ENCODE measurements at regions not wholly inside any gene's neighbourhood (a gene's known extent, or its start where the extent isn't known, plus 50 kb on each side); places are given as distances from the start of the nearest gene placed in this dataset.

DNA sequence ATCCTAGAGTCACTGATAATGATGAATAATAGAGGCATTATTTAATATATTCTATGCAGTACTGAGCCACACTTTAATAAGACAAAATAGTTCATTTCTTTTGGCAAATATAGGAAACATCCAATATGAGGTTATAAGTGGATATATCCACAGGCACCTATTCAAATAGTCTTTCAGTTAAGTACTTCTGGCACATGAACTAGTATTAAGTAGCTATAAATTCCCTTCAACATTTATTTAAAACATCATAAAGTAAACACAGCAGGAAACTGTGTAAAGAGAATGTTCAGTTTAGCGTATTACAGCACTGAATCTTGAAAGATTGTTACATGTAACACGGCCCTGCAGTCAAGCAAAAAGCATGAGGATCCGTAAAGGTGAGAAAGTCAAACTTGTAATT is 463.3 kb upstream of the KLF12 start:
- no peaks in the 10 kb centered on the region for H4K20me1 ChIP-seq (replicated peaks; ENCODE audit: insufficient read depth)
- no peaks in the 10 kb centered on the region for H3K9me2 ChIP-seq (ENCODE audit: insufficient read depth)
- H3K27me3 ChIP-seq (ENCODE audit: insufficient read depth), result no peaks in the 10 kb centered on the region
- H3K27ac ChIP-seq (ENCODE audit: low read depth), result no peak overlapping the region
- H3K4me3 ChIP-seq, result no peak overlapping the region
- Mint-ChIP-seq H3K27ac (no peak overlapping the region), H3K4me1 (peaks cover 11% of the 10 kb centered on the region), H3K4me3 (no peak overlapping the region), H3K36me3 (ENCODE audit: low read depth) (no peaks in the 10 kb centered on the region), H3K27me3 (ENCODE audit: insufficient read depth, low read depth, poor library complexity) (peaks cover 2% of the 10 kb centered on the region), H3K9me3 (no peaks in the 10 kb centered on the region; the same call in 2 of the 3 replicates)
- no peaks in the 10 kb centered on the region for H3K36me3 ChIP-seq (ENCODE audit: insufficient read depth)
- TF ChIP-seq EZH2 (IDR thresholded peaks at IDR 0.05; ENCODE audit: low read depth, unreplicated experiment), result no peak
- TF ChIP-seq ZNF331 (CRISPR knock-in tag; IDR thresholded peaks at IDR 0.05; ENCODE audit: low read depth), result no peak
- TF ChIP-seq, protein P1, sequence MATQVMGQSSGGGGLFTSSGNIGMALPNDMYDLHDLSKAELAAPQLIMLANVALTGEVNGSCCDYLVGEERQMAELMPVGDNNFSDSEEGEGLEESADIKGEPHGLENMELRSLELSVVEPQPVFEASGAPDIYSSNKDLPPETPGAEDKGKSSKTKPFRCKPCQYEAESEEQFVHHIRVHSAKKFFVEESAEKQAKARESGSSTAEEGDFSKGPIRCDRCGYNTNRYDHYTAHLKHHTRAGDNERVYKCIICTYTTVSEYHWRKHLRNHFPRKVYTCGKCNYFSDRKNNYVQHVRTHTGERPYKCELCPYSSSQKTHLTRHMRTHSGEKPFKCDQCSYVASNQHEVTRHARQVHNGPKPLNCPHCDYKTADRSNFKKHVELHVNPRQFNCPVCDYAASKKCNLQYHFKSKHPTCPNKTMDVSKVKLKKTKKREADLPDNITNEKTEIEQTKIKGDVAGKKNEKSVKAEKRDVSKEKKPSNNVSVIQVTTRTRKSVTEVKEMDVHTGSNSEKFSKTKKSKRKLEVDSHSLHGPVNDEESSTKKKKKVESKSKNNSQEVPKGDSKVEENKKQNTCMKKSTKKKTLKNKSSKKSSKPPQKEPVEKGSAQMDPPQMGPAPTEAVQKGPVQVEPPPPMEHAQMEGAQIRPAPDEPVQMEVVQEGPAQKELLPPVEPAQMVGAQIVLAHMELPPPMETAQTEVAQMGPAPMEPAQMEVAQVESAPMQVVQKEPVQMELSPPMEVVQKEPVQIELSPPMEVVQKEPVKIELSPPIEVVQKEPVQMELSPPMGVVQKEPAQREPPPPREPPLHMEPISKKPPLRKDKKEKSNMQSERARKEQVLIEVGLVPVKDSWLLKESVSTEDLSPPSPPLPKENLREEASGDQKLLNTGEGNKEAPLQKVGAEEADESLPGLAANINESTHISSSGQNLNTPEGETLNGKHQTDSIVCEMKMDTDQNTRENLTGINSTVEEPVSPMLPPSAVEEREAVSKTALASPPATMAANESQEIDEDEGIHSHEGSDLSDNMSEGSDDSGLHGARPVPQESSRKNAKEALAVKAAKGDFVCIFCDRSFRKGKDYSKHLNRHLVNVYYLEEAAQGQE (IDR thresholded peaks at IDR 0.05; ENCODE audit: unreplicated experiment), result no peak
- TF ChIP-seq JUNB (IDR thresholded peaks at IDR 0.05; ENCODE audit: unreplicated experiment), result no peak
- no peak for TF ChIP-seq STAT1 (IDR thresholded peaks at IDR 0.05; ENCODE audit: unreplicated experiment)
- no peak for TF ChIP-seq CREB1 (CRISPR knock-in tag; IDR thresholded peaks at IDR 0.05; ENCODE audit: low read depth)
- no peak for TF ChIP-seq ZNF114 (CRISPR knock-in tag; IDR thresholded peaks at IDR 0.05)
- no peak for TF ChIP-seq POLR2AphosphoS5 (IDR thresholded peaks at IDR 0.05; ENCODE audit: low read depth)
- TF ChIP-seq, protein P2, sequence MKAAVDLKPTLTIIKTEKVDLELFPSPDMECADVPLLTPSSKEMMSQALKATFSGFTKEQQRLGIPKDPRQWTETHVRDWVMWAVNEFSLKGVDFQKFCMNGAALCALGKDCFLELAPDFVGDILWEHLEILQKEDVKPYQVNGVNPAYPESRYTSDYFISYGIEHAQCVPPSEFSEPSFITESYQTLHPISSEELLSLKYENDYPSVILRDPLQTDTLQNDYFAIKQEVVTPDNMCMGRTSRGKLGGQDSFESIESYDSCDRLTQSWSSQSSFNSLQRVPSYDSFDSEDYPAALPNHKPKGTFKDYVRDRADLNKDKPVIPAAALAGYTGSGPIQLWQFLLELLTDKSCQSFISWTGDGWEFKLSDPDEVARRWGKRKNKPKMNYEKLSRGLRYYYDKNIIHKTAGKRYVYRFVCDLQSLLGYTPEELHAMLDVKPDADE (IDR thresholded peaks at IDR 0.05), result no peak
- no peak for TF ChIP-seq NANOG (IDR thresholded peaks at IDR 0.05; ENCODE audit: borderline replicate concordance)
- DNase-seq (ENCODE audit: low spot score) (no peak), ATAC-seq (no peak)
- no peaks in the 10 kb centered on the region for H3F3A ChIP-seq (replicated peaks; ENCODE audit: low read depth)
- no peak overlapping the region for H3K4me2 ChIP-seq
- no peak overlapping the region for H2AFZ ChIP-seq
- no peaks in the 10 kb centered on the region for H3K79me2 ChIP-seq (replicated peaks; ENCODE audit: insufficient read depth)
- H3K4me1 ChIP-seq (ENCODE audit: insufficient read depth), result peaks cover 13% of the 10 kb centered on the region; the same call in 1 of the 2 replicates

DNA sequence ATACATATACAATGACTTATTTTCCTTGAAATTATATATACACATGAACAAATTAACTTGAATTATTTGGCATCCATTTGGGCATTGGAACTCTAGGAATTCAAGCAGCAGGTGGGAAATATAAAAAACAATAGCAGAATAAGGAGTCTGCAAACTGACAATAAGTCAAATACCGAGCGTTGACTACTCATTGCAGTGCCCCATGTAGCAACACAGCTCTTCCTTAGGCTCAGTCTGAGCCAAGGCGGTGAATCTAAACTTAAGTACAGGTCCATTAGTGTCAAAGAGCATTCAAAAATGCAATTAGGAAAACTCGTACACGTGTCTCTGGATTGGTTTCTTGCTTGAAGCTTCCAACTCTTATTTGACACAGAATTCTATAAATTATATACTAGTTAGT is 462.5 kb upstream of the KLF12 start:
- Histone ChIP-seq H3K9me2 (ENCODE audit: insufficient read depth) (no peaks in the 10 kb centered on the region), H3K36me3 (ENCODE audit: insufficient read depth) (no peaks in the 10 kb centered on the region), H3K4me2 (0 out of 2 replicates have a peak overlapping the region, but pooled peaks have one; percentile 13), H2AFZ (0 out of 2 replicates have a peak overlapping the region, but pooled peaks have one; percentile 8), H4K20me1 (replicated peaks; ENCODE audit: insufficient read depth) (no peaks in the 10 kb centered on the region), H3K27ac (ENCODE audit: low read depth) (no peak overlapping the region; the same call in 1 of the 2 replicates), H3K79me2 (replicated peaks; ENCODE audit: insufficient read depth) (no peaks in the 10 kb centered on the region), H3F3A (replicated peaks; ENCODE audit: low read depth) (no peaks in the 10 kb centered on the region), H3K4me1 (ENCODE audit: insufficient read depth) (peaks cover 13% of the 10 kb centered on the region; the same call in 1 of the 2 replicates), H3K27me3 (ENCODE audit: insufficient read depth) (no peaks in the 10 kb centered on the region), H3K4me3 (no peak overlapping the region)
- DNase-seq (ENCODE audit: low spot score) (peak; percentile 9), ATAC-seq (peak; percentile 59)
- Mint-ChIP-seq H3K27ac (no peak overlapping the region; the same call in 1 of the 2 replicates), H3K4me3 (no peak overlapping the region), H3K36me3 (ENCODE audit: low read depth) (no peaks in the 10 kb centered on the region), H3K9me3 (no peaks in the 10 kb centered on the region; the same call in 2 of the 3 replicates), H3K27me3 (ENCODE audit: insufficient read depth, low read depth, poor library complexity) (peaks cover 2% of the 10 kb centered on the region), H3K4me1 (peaks cover 11% of the 10 kb centered on the region)
- TF ChIP-seq, protein P3, sequence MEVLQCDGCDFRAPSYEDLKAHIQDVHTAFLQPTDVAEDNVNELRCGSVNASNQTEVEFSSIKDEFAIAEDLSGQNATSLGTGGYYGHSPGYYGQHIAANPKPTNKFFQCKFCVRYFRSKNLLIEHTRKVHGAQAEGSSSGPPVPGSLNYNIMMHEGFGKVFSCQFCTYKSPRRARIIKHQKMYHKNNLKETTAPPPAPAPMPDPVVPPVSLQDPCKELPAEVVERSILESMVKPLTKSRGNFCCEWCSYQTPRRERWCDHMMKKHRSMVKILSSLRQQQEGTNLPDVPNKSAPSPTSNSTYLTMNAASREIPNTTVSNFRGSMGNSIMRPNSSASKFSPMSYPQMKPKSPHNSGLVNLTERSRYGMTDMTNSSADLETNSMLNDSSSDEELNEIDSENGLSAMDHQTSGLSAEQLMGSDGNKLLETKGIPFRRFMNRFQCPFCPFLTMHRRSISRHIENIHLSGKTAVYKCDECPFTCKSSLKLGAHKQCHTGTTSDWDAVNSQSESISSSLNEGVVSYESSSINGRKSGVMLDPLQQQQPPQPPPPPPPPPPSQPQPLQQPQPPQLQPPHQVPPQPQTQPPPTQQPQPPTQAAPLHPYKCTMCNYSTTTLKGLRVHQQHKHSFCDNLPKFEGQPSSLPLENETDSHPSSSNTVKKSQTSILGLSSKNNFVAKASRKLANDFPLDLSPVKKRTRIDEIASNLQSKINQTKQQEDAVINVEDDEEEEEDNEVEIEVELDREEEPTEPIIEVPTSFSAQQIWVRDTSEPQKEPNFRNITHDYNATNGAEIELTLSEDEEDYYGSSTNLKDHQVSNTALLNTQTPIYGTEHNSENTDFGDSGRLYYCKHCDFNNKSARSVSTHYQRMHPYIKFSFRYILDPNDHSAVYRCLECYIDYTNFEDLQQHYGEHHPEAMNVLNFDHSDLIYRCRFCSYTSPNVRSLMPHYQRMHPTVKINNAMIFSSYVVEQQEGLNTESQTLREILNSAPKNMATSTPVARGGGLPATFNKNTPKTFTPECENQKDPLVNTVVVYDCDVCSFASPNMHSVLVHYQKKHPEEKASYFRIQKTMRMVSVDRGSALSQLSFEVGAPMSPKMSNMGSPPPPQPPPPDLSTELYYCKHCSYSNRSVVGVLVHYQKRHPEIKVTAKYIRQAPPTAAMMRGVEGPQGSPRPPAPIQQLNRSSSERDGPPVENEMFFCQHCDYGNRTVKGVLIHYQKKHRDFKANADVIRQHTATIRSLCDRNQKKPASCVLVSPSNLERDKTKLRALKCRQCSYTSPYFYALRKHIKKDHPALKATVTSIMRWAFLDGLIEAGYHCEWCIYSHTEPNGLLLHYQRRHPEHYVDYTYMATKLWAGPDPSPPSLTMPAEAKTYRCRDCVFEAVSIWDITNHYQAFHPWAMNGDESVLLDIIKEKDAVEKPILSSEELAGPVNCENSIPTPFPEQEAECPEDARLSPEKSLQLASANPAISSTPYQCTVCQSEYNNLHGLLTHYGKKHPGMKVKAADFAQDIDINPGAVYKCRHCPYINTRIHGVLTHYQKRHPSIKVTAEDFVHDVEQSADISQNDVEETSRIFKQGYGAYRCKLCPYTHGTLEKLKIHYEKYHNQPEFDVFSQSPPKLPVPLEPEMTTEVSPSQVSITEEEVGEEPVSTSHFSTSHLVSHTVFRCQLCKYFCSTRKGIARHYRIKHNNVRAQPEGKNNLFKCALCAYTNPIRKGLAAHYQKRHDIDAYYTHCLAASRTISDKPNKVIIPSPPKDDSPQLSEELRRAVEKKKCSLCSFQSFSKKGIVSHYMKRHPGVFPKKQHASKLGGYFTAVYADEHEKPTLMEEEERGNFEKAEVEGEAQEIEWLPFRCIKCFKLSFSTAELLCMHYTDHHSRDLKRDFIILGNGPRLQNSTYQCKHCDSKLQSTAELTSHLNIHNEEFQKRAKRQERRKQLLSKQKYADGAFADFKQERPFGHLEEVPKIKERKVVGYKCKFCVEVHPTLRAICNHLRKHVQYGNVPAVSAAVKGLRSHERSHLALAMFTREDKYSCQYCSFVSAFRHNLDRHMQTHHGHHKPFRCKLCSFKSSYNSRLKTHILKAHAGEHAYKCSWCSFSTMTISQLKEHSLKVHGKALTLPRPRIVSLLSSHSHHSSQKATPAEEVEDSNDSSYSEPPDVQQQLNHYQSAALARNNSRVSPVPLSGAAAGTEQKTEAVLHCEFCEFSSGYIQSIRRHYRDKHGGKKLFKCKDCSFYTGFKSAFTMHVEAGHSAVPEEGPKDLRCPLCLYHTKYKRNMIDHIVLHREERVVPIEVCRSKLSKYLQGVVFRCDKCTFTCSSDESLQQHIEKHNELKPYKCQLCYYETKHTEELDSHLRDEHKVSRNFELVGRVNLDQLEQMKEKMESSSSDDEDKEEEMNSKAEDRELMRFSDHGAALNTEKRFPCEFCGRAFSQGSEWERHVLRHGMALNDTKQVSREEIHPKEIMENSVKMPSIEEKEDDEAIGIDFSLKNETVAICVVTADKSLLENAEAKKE (CRISPR knock-in tag; IDR thresholded peaks at IDR 0.05), result no peak
- TF ChIP-seq EZH2 (IDR thresholded peaks at IDR 0.05; ENCODE audit: low read depth, unreplicated experiment) (no peak), CREB1 (CRISPR knock-in tag; IDR thresholded peaks at IDR 0.05; ENCODE audit: low read depth) (no peak), POLR2AphosphoS5 (IDR thresholded peaks at IDR 0.05; ENCODE audit: low read depth) (no peak), JUNB (IDR thresholded peaks at IDR 0.05; ENCODE audit: unreplicated experiment) (no peak), EZH2phosphoT487 (IDR thresholded peaks at IDR 0.05; ENCODE audit: unreplicated experiment) (no peak)
